GM10266 (cell line): ENCODE measurements at regions not wholly inside any gene's neighbourhood (a gene's known extent, or its start where the extent isn't known, plus 50 kb on each side); places are given as distances from the start of the nearest gene placed in this dataset.

ENCODE experiments used
- DNase-seq: peaks from one replicate; pipeline ENCODE4 v3.0.0; 2012; ENCODE audit errors: extremely low spot score
- CTCF ChIP-seq: IDR thresholded peaks from 2 replicates; pipeline ENCODE4 v1.5.1; 2012; ENCODE audit warnings: mild to moderate bottlenecking, low read depth; ENCODE audit not compliant: control insufficient read depth, insufficient read depth; ENCODE audit errors: missing control alignments

- no peak for TF ChIP-seq CTCF
- DNase-seq = no peak
Observed at GRCh38 chr10:83881661-83882060, 257.6 kb upstream of the GHITM start.

- TF ChIP-seq CTCF = no peak
- DNase-seq = no peak
Observed at GRCh38 chr10:83886871-83887270, 252.4 kb upstream of the GHITM start.

GRCh38 chr10:83892737-83893136 is 246.6 kb upstream of the GHITM start:
- no peak for DNase-seq
- TF ChIP-seq CTCF = no peak

- no peak for TF ChIP-seq CTCF
- DNase-seq = no peak
Observed at GRCh38 chr10:83896219-83896618, 243.1 kb upstream of the GHITM start.

GRCh38 chr10:83897626-83898025 is 241.7 kb upstream of the GHITM start:
- TF ChIP-seq CTCF = no peak
- no peak for DNase-seq

- no peak for DNase-seq
- TF ChIP-seq CTCF = no peak
Observed at GRCh38 chr10:83908506-83908905, 230.8 kb upstream of the GHITM start.

GRCh38 chr10:83909001-83909400 is 230.3 kb upstream of the GHITM start:
- DNase-seq = no peak
- TF ChIP-seq CTCF = no peak

GRCh38 chr10:83915801-83916200 is 223.5 kb upstream of the GHITM start:
- DNase-seq = no peak
- TF ChIP-seq CTCF = no peak
